ENCODE measurements at regions not wholly inside any gene's neighbourhood (a gene's known extent, or its start where the extent isn't known, plus 50 kb on each side); places are given as distances from the start of the nearest gene placed in this dataset.

GRCh38 chr18:39618265-39619003 lies 2052.8 kb upstream of the CELF4 start:
- no peaks in the 10 kb centered on the region for H3K27me3 ChIP-seq
- H3K9me3 ChIP-seq: no peaks in the 10 kb centered on the region
- TF ChIP-seq POLR2A (IDR thresholded peaks at IDR 0.05) (no peak), EP300 (IDR thresholded peaks at IDR 0.05; ENCODE audit: low read depth) (no peak), POLR2AphosphoS5 (IDR thresholded peaks at IDR 0.05) (no peak)
- TF ChIP-seq, protein P1, sequence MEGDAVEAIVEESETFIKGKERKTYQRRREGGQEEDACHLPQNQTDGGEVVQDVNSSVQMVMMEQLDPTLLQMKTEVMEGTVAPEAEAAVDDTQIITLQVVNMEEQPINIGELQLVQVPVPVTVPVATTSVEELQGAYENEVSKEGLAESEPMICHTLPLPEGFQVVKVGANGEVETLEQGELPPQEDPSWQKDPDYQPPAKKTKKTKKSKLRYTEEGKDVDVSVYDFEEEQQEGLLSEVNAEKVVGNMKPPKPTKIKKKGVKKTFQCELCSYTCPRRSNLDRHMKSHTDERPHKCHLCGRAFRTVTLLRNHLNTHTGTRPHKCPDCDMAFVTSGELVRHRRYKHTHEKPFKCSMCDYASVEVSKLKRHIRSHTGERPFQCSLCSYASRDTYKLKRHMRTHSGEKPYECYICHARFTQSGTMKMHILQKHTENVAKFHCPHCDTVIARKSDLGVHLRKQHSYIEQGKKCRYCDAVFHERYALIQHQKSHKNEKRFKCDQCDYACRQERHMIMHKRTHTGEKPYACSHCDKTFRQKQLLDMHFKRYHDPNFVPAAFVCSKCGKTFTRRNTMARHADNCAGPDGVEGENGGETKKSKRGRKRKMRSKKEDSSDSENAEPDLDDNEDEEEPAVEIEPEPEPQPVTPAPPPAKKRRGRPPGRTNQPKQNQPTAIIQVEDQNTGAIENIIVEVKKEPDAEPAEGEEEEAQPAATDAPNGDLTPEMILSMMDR (IDR thresholded peaks at IDR 0.05): no peak
- H3K4me3 ChIP-seq: no peak overlapping the region
- WGBS, 2 donors (ENCODE audit: low coverage in 1 of 2): 97% methylated on average over 30 of the region's 33 CpGs; no CpG with 5 or more reads in 1 of the 2 donors
- in situ Hi-C loops (cut with MboI; ENCODE audit: low pct_ligation_motif_present in 1 of 4, low pct_unique_long_range_greater_than_20kb in 1 of 4, low sequenced_read_pairs in 3 of 4): no loop called here
- intact Hi-C loops (cut with DNase I; ENCODE audit: low total_unique reads): loop anchor here (1.0 kb wide), 1 partner anchor 16 kb away; no protein-coding TSS in a partner anchor
- no peak overlapping the region for H3K27ac ChIP-seq
- DNase-seq: no peak
- no peaks in the 10 kb centered on the region for H3K36me3 ChIP-seq
- H3K4me1 ChIP-seq: no peaks in the 10 kb centered on the region

- in situ Hi-C loops (cut with MboI; ENCODE audit: low pct_ligation_motif_present in 1 of 4, low pct_unique_long_range_greater_than_20kb in 1 of 4, low sequenced_read_pairs in 3 of 4): no loop called here
- H3K9me3 ChIP-seq: no peaks in the 10 kb centered on the region
- H3K4me3 ChIP-seq: no peak overlapping the region
- intact Hi-C loops (cut with DNase I; ENCODE audit: low total_unique reads): loop anchor here (5.0 kb wide), 1 partner anchor 1709 kb away; no protein-coding TSS in a partner anchor
- TF ChIP-seq EP300 (IDR thresholded peaks at IDR 0.05; ENCODE audit: low read depth) (no peak), POLR2AphosphoS5 (IDR thresholded peaks at IDR 0.05) (no peak), POLR2A (IDR thresholded peaks at IDR 0.05) (no peak)
- TF ChIP-seq, protein P1 (IDR thresholded peaks at IDR 0.05): no peak
- H3K27me3 ChIP-seq: no peaks in the 10 kb centered on the region
- no peaks in the 10 kb centered on the region for H3K36me3 ChIP-seq
- no peak overlapping the region for H3K27ac ChIP-seq
- H3K4me1 ChIP-seq: no peaks in the 10 kb centered on the region
- WGBS, 2 donors (ENCODE audit: low coverage in 1 of 2): 87 to 90% methylated on average over 3 of the region's 3 CpGs
- no peak for DNase-seq
These were observed 2045.9 kb upstream of the CELF4 start for GRCh38 chr18:39611381-39612100.

- no peaks in the 10 kb centered on the region for H3K4me1 ChIP-seq
- intact Hi-C loops (cut with DNase I; ENCODE audit: low total_unique reads): no loop called here
- H3K27me3 ChIP-seq: no peaks in the 10 kb centered on the region
- H3K9me3 ChIP-seq: no peaks in the 10 kb centered on the region
- in situ Hi-C loops (cut with MboI; ENCODE audit: low pct_ligation_motif_present in 1 of 4, low pct_unique_long_range_greater_than_20kb in 1 of 4, low sequenced_read_pairs in 3 of 4): no loop called here
- H3K27ac ChIP-seq: no peak overlapping the region
- WGBS, 2 donors (ENCODE audit: low coverage in 1 of 2): 63 to 72% methylated on average over 3 to 5 of the region's 5 CpGs
- no peaks in the 10 kb centered on the region for H3K36me3 ChIP-seq
- H3K4me3 ChIP-seq: no peak overlapping the region
- TF ChIP-seq, protein P1 (IDR thresholded peaks at IDR 0.05): no peak
- no peak for TF ChIP-seq EP300 (IDR thresholded peaks at IDR 0.05; ENCODE audit: low read depth)
- TF ChIP-seq POLR2AphosphoS5 (IDR thresholded peaks at IDR 0.05): no peak
- no peak for TF ChIP-seq POLR2A (IDR thresholded peaks at IDR 0.05)
- DNase-seq: no peak
These were observed 2041.4 kb upstream of the CELF4 start for GRCh38 chr18:39607034-39607433.

DNA sequence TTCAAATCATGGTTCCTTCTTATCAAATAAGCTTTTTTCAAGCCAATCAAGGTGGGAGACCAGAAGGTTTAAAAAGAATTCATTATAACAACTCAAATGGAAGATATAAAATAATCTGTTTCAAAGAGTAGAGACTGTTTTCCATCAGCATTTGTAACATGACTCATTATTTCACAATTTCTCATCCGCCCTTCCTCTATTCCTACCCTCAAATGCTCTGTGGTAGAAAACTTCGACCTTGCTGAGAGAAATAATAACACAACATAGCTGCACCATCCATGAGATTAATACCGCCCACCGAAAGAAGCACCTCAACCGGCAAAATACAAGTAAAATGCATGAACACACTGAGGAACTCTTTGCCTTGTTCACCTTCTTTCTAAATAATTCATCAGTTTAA lies 2039.2 kb upstream of the CELF4 start:
- in situ Hi-C loops (cut with MboI; ENCODE audit: low pct_ligation_motif_present in 1 of 4, low pct_unique_long_range_greater_than_20kb in 1 of 4, low sequenced_read_pairs in 3 of 4) (no loop called here), intact Hi-C loops (cut with DNase I; ENCODE audit: low total_unique reads) (no loop called here)
- Histone ChIP-seq H3K4me1 (no peaks in the 10 kb centered on the region), H3K27ac (no peak overlapping the region), H3K36me3 (no peaks in the 10 kb centered on the region), H3K4me3 (no peak overlapping the region), H3K27me3 (no peaks in the 10 kb centered on the region), H3K9me3 (no peaks in the 10 kb centered on the region)
- no peak for DNase-seq
- 84 to 89% methylated on average over 5 of the region's 5 CpGs for WGBS, 2 donors (ENCODE audit: low coverage in 1 of 2)
- no peak for TF ChIP-seq POLR2AphosphoS5 (IDR thresholded peaks at IDR 0.05)
- no peak for TF ChIP-seq POLR2A (IDR thresholded peaks at IDR 0.05)
- TF ChIP-seq, protein P1 (IDR thresholded peaks at IDR 0.05): no peak
- no peak for TF ChIP-seq EP300 (IDR thresholded peaks at IDR 0.05; ENCODE audit: low read depth)
